H1 (cell line): ENCODE measurements at regions not wholly inside any gene's neighbourhood (a gene's known extent, or its start where the extent isn't known, plus 50 kb on each side); places are given as distances from the start of the nearest gene placed in this dataset.

Experiments used
- CTCF ChIA-PET: fragments of 300-600 bp; sonication (Branson Sonifier 250); formaldehyde crosslinking; loops from one replicate; lab custom pipeline; 2021; ENCODE audit not compliant: partially characterized antibody; lab: Charles Lee
- POLR2A ChIA-PET: fragments of 300-600 bp; sonication (Branson Sonifier 250); formaldehyde crosslinking; loops from one replicate; lab custom pipeline; 2021; ENCODE audit warnings: inconsistent platforms; ENCODE audit not compliant: partially characterized antibody; lab: Charles Lee
- DNase-seq, 2 experiments: peaks; one replicate each; pipeline versions ENCODE4 v3.0.0 to v3.0.0-alpha.2; 2010 to 2022; ENCODE audit warnings: low spot score in 2 of 2, low read depth in 1 of 2, mixed read lengths in 1 of 2
- FAIRE-seq: peaks from 2 replicates; lab custom pipeline; 2011; peaks lifted over from hg19 to GRCh38; lab: Jason Lieb, UNC
- H2AFZ ChIP-seq: 2 replicates; pipeline ENCODE4 v1.8.1; 2012; ENCODE audit warnings: low read length, inconsistent platforms
- H2AK5ac ChIP-seq: 2 replicates; pipeline ENCODE4 v1.6.1; 2013; ENCODE audit warnings: low read depth, low read length
- H2BK120ac ChIP-seq: replicated peaks from 2 replicates; pipeline ENCODE3; 2013; ENCODE audit warnings: low read depth, low read length, inconsistent platforms
- H2BK12ac ChIP-seq: 2 replicates; pipeline ENCODE4 v1.6.1; 2013; ENCODE audit warnings: low read depth, low read length
- H2BK15ac ChIP-seq: 2 replicates; pipeline ENCODE4 v1.6.1; 2013; ENCODE audit warnings: low read length
- H2BK20ac ChIP-seq: 2 replicates; pipeline ENCODE4 v1.6.1; 2013; ENCODE audit warnings: low read length
- H2BK5ac ChIP-seq: 2 replicates; pipeline ENCODE4 v1.6.1; 2013; ENCODE audit warnings: low read depth, low read length
- H3K14ac ChIP-seq: 2 replicates; pipeline ENCODE4 v1.6.1; 2013; ENCODE audit warnings: inconsistent platforms; ENCODE audit not compliant: insufficient read length
- H3K18ac ChIP-seq: 2 replicates; pipeline ENCODE4 v1.6.1; 2013; ENCODE audit warnings: low read length; ENCODE audit errors: extremely low read depth
- H3K23ac ChIP-seq: 2 replicates; pipeline ENCODE4 v1.6.1; 2013; ENCODE audit warnings: inconsistent platforms; ENCODE audit not compliant: insufficient read length
- H3K23me2 ChIP-seq: 2 replicates; pipeline ENCODE4 v1.6.1; 2013; ENCODE audit warnings: low read depth, low read length
- H3K27ac ChIP-seq: 2 replicates; pipeline ENCODE4 v1.6.1; 2011; ENCODE audit warnings: low read depth, low read length, inconsistent platforms
- H3K27me3 ChIP-seq, 4 experiments: replicated peaks in 1 of 4; 1 replicate in 1 of 4; 2 replicates in 3 of 4; pipeline versions ENCODE4 v1.6.1 to v1.8.1; 2011 to 2013; ENCODE audit warnings: low read length in 3 of 4, mild to moderate bottlenecking in 3 of 4, inconsistent platforms in 2 of 4, mixed read lengths in 2 of 4, moderate library complexity in 1 of 4; ENCODE audit not compliant: control insufficient read depth in 3 of 4, insufficient read depth in 3 of 4; ENCODE audit errors: extremely low read depth in 1 of 4
- H3K36me3 ChIP-seq, 4 experiments: 2 replicates each; pipeline versions ENCODE4 v1.6.1 to v1.8.1; 2011 to 2013; ENCODE audit warnings: mild to moderate bottlenecking in 4 of 4, low read length in 3 of 4, moderate library complexity in 2 of 4, control low read depth in 1 of 4, inconsistent platforms in 1 of 4; ENCODE audit not compliant: insufficient read depth in 4 of 4, control insufficient read depth in 2 of 4
- H3K4ac ChIP-seq: replicated peaks from 2 replicates; pipeline ENCODE3; 2013; ENCODE audit warnings: low read length, low read depth, mixed read lengths, inconsistent platforms; ENCODE audit not compliant: insufficient read length
- H3K4me1 ChIP-seq, 4 experiments: replicated peaks in 1 of 4; 1 replicate in 1 of 4; 2 replicates in 3 of 4; pipeline versions ENCODE4 v1.6.1 to v1.8.1; 2011 to 2013; ENCODE audit warnings: low read length in 3 of 4, inconsistent platforms in 2 of 4, mixed read lengths in 1 of 4; ENCODE audit not compliant: insufficient read depth in 4 of 4, control insufficient read depth in 3 of 4
- H3K4me2 ChIP-seq, 2 experiments: 2 replicates each; pipeline versions ENCODE4 v1.6.1 to v1.8.1; 2011 to 2013; ENCODE audit warnings: low read depth in 2 of 2, low read length in 2 of 2, control low read depth in 1 of 2, inconsistent platforms in 1 of 2, mild to moderate bottlenecking in 1 of 2; ENCODE audit not compliant: insufficient read depth in 1 of 2
- H3K4me3 ChIP-seq, 4 experiments: fragments of 200-600, 300-600 bp in 1 of 4; sonication (generic), shearing (Covaris generic), sonication (Bioruptor Twin) in 1 of 4; 2 replicates each; pipeline versions ENCODE4 v1.5.1 to v1.8.1; 2011 to 2016; ENCODE audit warnings: low read length in 4 of 4, low read depth in 3 of 4, control low read depth in 2 of 4, inconsistent platforms in 2 of 4, mild to moderate bottlenecking in 2 of 4, mixed read lengths in 1 of 4, moderate library complexity in 1 of 4; ENCODE audit not compliant: insufficient read depth in 2 of 4; ENCODE audit errors: extremely low read depth in 1 of 4
- H3K56ac ChIP-seq: replicated peaks from 2 replicates; pipeline ENCODE3; 2013; ENCODE audit warnings: low read depth, mild to moderate bottlenecking, mixed read lengths, low read length, inconsistent platforms; ENCODE audit not compliant: insufficient read length
- H3K79me1 ChIP-seq: 2 replicates; pipeline ENCODE4 v1.6.1; 2013; ENCODE audit warnings: low read depth, low read length, control low read depth
- H3K79me2 ChIP-seq, 2 experiments: 2 replicates each; pipeline versions ENCODE4 v1.6.1 to v1.8.1; 2012 to 2013; ENCODE audit warnings: low read length in 2 of 2, mild to moderate bottlenecking in 2 of 2, inconsistent platforms in 1 of 2; ENCODE audit not compliant: insufficient read depth in 2 of 2, control insufficient read depth in 1 of 2
- H3K9ac ChIP-seq, 4 experiments: replicated peaks in 1 of 4; 1 replicate in 1 of 4; 2 replicates in 3 of 4; pipeline versions ENCODE4 v1.6.1 to v1.8.1; 2011 to 2013; ENCODE audit warnings: low read depth in 3 of 4, low read length in 3 of 4, control low read depth in 2 of 4, mild to moderate bottlenecking in 2 of 4, moderate library complexity in 2 of 4, inconsistent platforms in 1 of 4; ENCODE audit errors: extremely low read depth in 1 of 4
- H3K9me3 ChIP-seq, 2 experiments: 2 replicates each; pipeline versions ENCODE4 v1.6.1 to v1.8.1; 2012 to 2013; ENCODE audit warnings: mild to moderate bottlenecking in 2 of 2, moderate library complexity in 2 of 2, control low read depth in 1 of 2, inconsistent platforms in 1 of 2, low read depth in 1 of 2, low read length in 1 of 2, mixed read lengths in 1 of 2; ENCODE audit not compliant: insufficient read depth in 2 of 2
- H4K20me1 ChIP-seq, 2 experiments: replicated peaks in 1 of 2; 2 replicates each; pipeline versions ENCODE3 to v1.8.1; 2011 to 2013; ENCODE audit warnings: inconsistent platforms in 2 of 2, low read length in 2 of 2, mild to moderate bottlenecking in 1 of 2; ENCODE audit not compliant: insufficient read depth in 2 of 2, control insufficient read depth in 1 of 2
- H4K5ac ChIP-seq: 2 replicates; pipeline ENCODE4 v1.6.1; 2013; ENCODE audit warnings: low read length, low read depth, mixed read lengths, inconsistent platforms; ENCODE audit not compliant: insufficient read length
- H4K8ac ChIP-seq: 2 replicates; pipeline ENCODE4 v1.8.0; 2013; ENCODE audit warnings: mild to moderate bottlenecking, moderate library complexity, low read length, inconsistent platforms; ENCODE audit not compliant: insufficient read depth; ENCODE audit errors: extremely low read depth
- H4K91ac ChIP-seq: replicated peaks from 2 replicates; pipeline ENCODE3; 2013; ENCODE audit warnings: low read length, mixed read lengths, inconsistent platforms; ENCODE audit not compliant: insufficient read length
- KDM1A ChIP-seq: fragments of 200-600, 300-600 bp; sonication (generic); IDR thresholded peaks from 2 replicates; pipeline ENCODE4 v1.7.1; 2016; ENCODE audit warnings: mild to moderate bottlenecking, low read length, borderline replicate concordance
- WGBS, 2 experiments: shearing (Covaris generic) in 1 of 2; methylation state at CpG; one replicate each; pipeline versions ENCODE4 v1.1.6 to v1.1.7; 2013 to 2015; ENCODE audit warnings: low lambda C conversion rate in 2 of 2, mixed read lengths in 2 of 2, inconsistent platforms in 1 of 2, low coverage in 1 of 2, missing lambda C conversion rate in 1 of 2; ENCODE audit not compliant: insufficient replicate concordance in 2 of 2, insufficient coverage in 1 of 2, insufficient read length in 1 of 2; ENCODE audit errors: extremely low coverage in 1 of 2, missing lambda C conversion rate in 1 of 2; 5-methylcytosine and 5-hydroxymethylcytosine counted together
- TF ChIP-seq, protein P1 (sequence below), 3 experiments: IDR thresholded peaks; 1 replicate in 2 of 3; 2 replicates in 1 of 3; pipeline versions ENCODE4 v1.5.1 to v1.6.1; 2011; ENCODE audit warnings: low read length in 3 of 3, mild to moderate bottlenecking in 3 of 3, inconsistent platforms in 2 of 3, low read depth in 1 of 3, moderate library complexity in 1 of 3; ENCODE audit not compliant: insufficient read depth in 1 of 3; ENCODE audit errors: control extremely low read depth in 1 of 3

DNA sequence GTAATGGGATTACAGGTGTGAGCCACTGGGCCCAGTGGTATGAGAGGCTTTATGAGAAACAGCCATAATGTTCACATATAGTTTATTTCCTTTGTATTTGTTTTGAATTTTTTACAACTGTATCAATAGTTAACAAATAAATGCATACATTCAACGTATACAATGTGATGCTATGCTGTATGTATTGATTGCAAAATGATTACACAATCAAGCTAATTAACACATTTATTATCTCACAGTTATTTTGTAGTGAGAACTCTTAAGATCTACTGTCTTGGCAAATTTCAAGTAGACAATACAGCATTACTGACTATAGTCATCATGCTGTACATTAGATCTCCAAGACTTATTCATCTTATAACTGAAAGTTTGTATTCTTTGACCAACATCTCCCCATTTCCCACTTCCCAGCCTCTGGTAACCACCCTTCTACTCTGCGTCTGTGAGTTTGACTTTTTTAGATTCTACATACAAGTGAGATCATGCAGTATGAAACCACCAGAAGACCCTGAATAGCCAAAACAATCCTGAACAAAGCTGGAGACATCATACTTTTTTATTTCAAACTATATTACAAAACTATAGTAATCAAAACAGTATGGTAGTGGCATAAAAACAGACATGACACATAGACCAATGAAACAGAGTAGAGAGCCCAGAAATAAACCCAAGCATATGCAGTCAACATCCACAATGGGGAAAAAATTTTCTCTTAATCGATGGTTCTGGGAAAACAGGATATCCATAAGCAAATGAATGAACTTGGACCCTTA lies 157.2 kb upstream of the RREB1 start:
- Histone ChIP-seq H2BK15ac (no peak overlapping the region), H3K9me3 (peaks cover 16 to 17% of the 10 kb centered on the region in 2 experiments), H2BK5ac (no peak overlapping the region), H2AFZ (no peak overlapping the region), H3K27ac (no peak overlapping the region), H4K20me1 (no peaks in the 10 kb centered on the region), H3K4me3 (no peak overlapping the region), H3K9ac (no peak overlapping the region), H3K4me1 (peaks cover 0 to 5% (median 0%) of the 10 kb centered on the region in 4 experiments; a peak in 1 of 7 replicates), H3K18ac (no peak overlapping the region), H4K5ac (no peak overlapping the region), H3K79me1 (no peaks in the 10 kb centered on the region), H3K4me2 (no peak overlapping the region), H3K23me2 (no peaks in the 10 kb centered on the region), H3K56ac (no peak overlapping the region), H4K91ac (no peak overlapping the region), H3K14ac (no peak overlapping the region), H2AK5ac (no peak overlapping the region), H3K27me3 (no peaks in the 10 kb centered on the region), H3K4ac (no peak overlapping the region), H3K23ac (no peak overlapping the region), H2BK20ac (no peak overlapping the region), H2BK120ac (no peak overlapping the region), H2BK12ac (no peak overlapping the region), H3K36me3 (no peaks in the 10 kb centered on the region), H3K79me2 (no peaks in the 10 kb centered on the region), H4K8ac (no peak overlapping the region)
- 75% methylated on average over 3 of the region's 3 CpGs; no CpG with 5 or more reads in 1 of the 2 experiments for WGBS, 2 experiments
- DNase-seq (no peak), FAIRE-seq (no peak)
- ChIA-PET POLR2A (no interaction called here), CTCF (interaction anchor here (0.6 to 1.0 kb wide), 2 partner anchors 21 to 197 kb away, joined by 3 read pairs; no protein-coding TSS in a partner anchor)
- peak; percentile 74 for TF ChIP-seq KDM1A
- TF ChIP-seq, protein P1, sequence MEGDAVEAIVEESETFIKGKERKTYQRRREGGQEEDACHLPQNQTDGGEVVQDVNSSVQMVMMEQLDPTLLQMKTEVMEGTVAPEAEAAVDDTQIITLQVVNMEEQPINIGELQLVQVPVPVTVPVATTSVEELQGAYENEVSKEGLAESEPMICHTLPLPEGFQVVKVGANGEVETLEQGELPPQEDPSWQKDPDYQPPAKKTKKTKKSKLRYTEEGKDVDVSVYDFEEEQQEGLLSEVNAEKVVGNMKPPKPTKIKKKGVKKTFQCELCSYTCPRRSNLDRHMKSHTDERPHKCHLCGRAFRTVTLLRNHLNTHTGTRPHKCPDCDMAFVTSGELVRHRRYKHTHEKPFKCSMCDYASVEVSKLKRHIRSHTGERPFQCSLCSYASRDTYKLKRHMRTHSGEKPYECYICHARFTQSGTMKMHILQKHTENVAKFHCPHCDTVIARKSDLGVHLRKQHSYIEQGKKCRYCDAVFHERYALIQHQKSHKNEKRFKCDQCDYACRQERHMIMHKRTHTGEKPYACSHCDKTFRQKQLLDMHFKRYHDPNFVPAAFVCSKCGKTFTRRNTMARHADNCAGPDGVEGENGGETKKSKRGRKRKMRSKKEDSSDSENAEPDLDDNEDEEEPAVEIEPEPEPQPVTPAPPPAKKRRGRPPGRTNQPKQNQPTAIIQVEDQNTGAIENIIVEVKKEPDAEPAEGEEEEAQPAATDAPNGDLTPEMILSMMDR (IDR thresholded peaks at IDR 0.05; ENCODE audit: control extremely low read depth in 1 of 3, insufficient read depth in 1 of 3, low read depth in 1 of 3, low read length in 3 of 3) = no peak
